GM21390 (cell line): ENCODE measurements at regions not wholly inside any gene's neighbourhood (a gene's known extent, or its start where the extent isn't known, plus 50 kb on each side); places are given as distances from the start of the nearest gene placed in this dataset.
"Not testable (repeated sequence)": the region's sequence is repeated elsewhere in the genome, so short reads cannot be mapped to it uniquely, and the experiment has no call there.

Experiments used
- ATAC-seq: cut with Tn5 transposase; IDR thresholded peaks from one replicate; pipeline ENCODE4 v1.9.1; 2021; ENCODE audit not compliant: unreplicated experiment

- ATAC-seq, result no peak
These were observed 1404.4 kb downstream of the HACE1 start for GRCh38 chr6:103455275-103455674.

- no peak for ATAC-seq
These were observed 1450.2 kb downstream of the HACE1 start for GRCh38 chr6:103409475-103409874.

- ATAC-seq, result no peak
These were observed 1454.4 kb downstream of the HACE1 start for GRCh38 chr6:103405321-103405720.

GRCh38 chr6:103404799-103405198 is 1454.9 kb downstream of the HACE1 start:
- ATAC-seq, result no peak

GRCh38 chr6:103396768-103397167 is 1463.0 kb downstream of the HACE1 start:
- no peak for ATAC-seq

- ATAC-seq, result no peak
These were observed 1480.4 kb downstream of the HACE1 start for GRCh38 chr6:103379272-103379671.

- ATAC-seq, result no peak
These were observed 1492.5 kb downstream of the HACE1 start for GRCh38 chr6:103367212-103367611.

GRCh38 chr6:103356531-103356930 is 1503.2 kb downstream of the HACE1 start:
- no peak for ATAC-seq

- no peak for ATAC-seq
These were observed 1515.1 kb downstream of the HACE1 start for GRCh38 chr6:103344554-103345163.

- no peak for ATAC-seq
These were observed 1524.3 kb downstream of the HACE1 start for GRCh38 chr6:103335412-103335811.

- no peak for ATAC-seq
These were observed 1532.7 kb downstream of the HACE1 start for GRCh38 chr6:103326760-103327757.

- ATAC-seq, result no peak
These were observed 1546.3 kb downstream of the HACE1 start for GRCh38 chr6:103313432-103313831.

- ATAC-seq, result not testable (repeated sequence)
These were observed 1565.3 kb downstream of the HACE1 start for GRCh38 chr6:103294376-103294775.

- ATAC-seq, result no peak
These were observed 1574.9 kb downstream of the HACE1 start for GRCh38 chr6:103284835-103285234.

GRCh38 chr6:103280417-103280816 is 1579.3 kb downstream of the HACE1 start:
- no peak for ATAC-seq

- no peak for ATAC-seq
These were observed 1581.8 kb downstream of the HACE1 start for GRCh38 chr6:103277936-103278335.

- ATAC-seq, result no peak
These were observed 1586.7 kb downstream of the HACE1 start for GRCh38 chr6:103273048-103273447.

- no peak for ATAC-seq
These were observed 1590.1 kb downstream of the HACE1 start for GRCh38 chr6:103269581-103269980.

GRCh38 chr6:103268335-103268734 is 1591.4 kb downstream of the HACE1 start:
- no peak for ATAC-seq

GRCh38 chr6:103264020-103264419 is 1595.7 kb downstream of the HACE1 start:
- ATAC-seq, result no peak

- no peak for ATAC-seq
These were observed 1604.6 kb downstream of the HACE1 start for GRCh38 chr6:103255132-103255531.

- no peak for ATAC-seq
These were observed 1622.8 kb downstream of the HACE1 start for GRCh38 chr6:103236923-103237322.
